ENCODE measurements at regions not wholly inside any gene's neighbourhood (a gene's known extent, or its start where the extent isn't known, plus 50 kb on each side); places are given as distances from the start of the nearest gene placed in this dataset.
A peak's percentile ranks its signal among the peaks of the same experiment; 100 is the strongest.

- H3K27me3 Mint-ChIP-seq (ENCODE audit: insufficient read depth, unreplicated experiment): no peaks in the 10 kb centered on the region
- H3K9me3 Mint-ChIP-seq (ENCODE audit: unreplicated experiment): peaks cover 10% of the 10 kb centered on the region
- intact Hi-C loops (cut with micrococcal nuclease): no loop called here
- CTCF ChIA-PET: interaction anchor here (0.7 kb wide), 1 partner anchor 11 kb away, joined by 3 read pairs; no protein-coding TSS in a partner anchor
- H3K27ac Mint-ChIP-seq (ENCODE audit: low read depth, unreplicated experiment): no peak overlapping the region
- H3K4me1 Mint-ChIP-seq (ENCODE audit: insufficient read depth, unreplicated experiment): peaks cover 7% of the 10 kb centered on the region
- POLR2A ChIA-PET: no interaction called here
- no peak for DNase-seq (ENCODE audit: unreplicated experiment)
- no TSS peak for BruUV-seq (replicated peaks)
- no peaks in the 10 kb centered on the region for H3K36me3 Mint-ChIP-seq (ENCODE audit: insufficient read depth, unreplicated experiment)
- TF ChIP-seq CTCF (IDR thresholded peaks at IDR 0.05; ENCODE audit: unreplicated experiment): no peak
- no peak overlapping the region for H3K4me3 Mint-ChIP-seq (ENCODE audit: unreplicated experiment)
Observed at GRCh38 chr16:51698647-51699046, 547.6 kb upstream of the SALL1 start.

GRCh38 chr16:51697454-51697853 lies 546.4 kb upstream of the SALL1 start:
- no peak for TF ChIP-seq CTCF (IDR thresholded peaks at IDR 0.05; ENCODE audit: unreplicated experiment)
- Mint-ChIP-seq H3K4me1 (ENCODE audit: insufficient read depth, unreplicated experiment) (peaks cover 7% of the 10 kb centered on the region), H3K27ac (ENCODE audit: low read depth, unreplicated experiment) (no peak overlapping the region), H3K36me3 (ENCODE audit: insufficient read depth, unreplicated experiment) (no peaks in the 10 kb centered on the region), H3K4me3 (ENCODE audit: unreplicated experiment) (no peak overlapping the region), H3K9me3 (ENCODE audit: unreplicated experiment) (peaks cover 11% of the 10 kb centered on the region), H3K27me3 (ENCODE audit: insufficient read depth, unreplicated experiment) (no peaks in the 10 kb centered on the region)
- BruUV-seq (replicated peaks): no TSS peak
- CTCF ChIA-PET: interaction anchor here (0.8 kb wide), 1 partner anchor 21 kb away, joined by 3 read pairs; no protein-coding TSS in a partner anchor
- peak; percentile 10 for DNase-seq (ENCODE audit: unreplicated experiment)
- POLR2A ChIA-PET: no interaction called here
- intact Hi-C loops (cut with micrococcal nuclease): no loop called here

- Mint-ChIP-seq H3K4me1 (ENCODE audit: insufficient read depth, unreplicated experiment) (peaks cover 7% of the 10 kb centered on the region), H3K9me3 (ENCODE audit: unreplicated experiment) (peaks cover 11% of the 10 kb centered on the region), H3K36me3 (ENCODE audit: insufficient read depth, unreplicated experiment) (no peaks in the 10 kb centered on the region), H3K27ac (ENCODE audit: low read depth, unreplicated experiment) (no peak overlapping the region), H3K4me3 (ENCODE audit: unreplicated experiment) (no peak overlapping the region), H3K27me3 (ENCODE audit: insufficient read depth, unreplicated experiment) (no peaks in the 10 kb centered on the region)
- intact Hi-C loops (cut with micrococcal nuclease): no loop called here
- DNase-seq (ENCODE audit: unreplicated experiment): no peak
- ChIA-PET CTCF (no interaction called here), POLR2A (no interaction called here)
- TF ChIP-seq CTCF (IDR thresholded peaks at IDR 0.05; ENCODE audit: unreplicated experiment): no peak
- BruUV-seq (replicated peaks): no TSS peak
Observed at GRCh38 chr16:51696376-51696775, 545.3 kb upstream of the SALL1 start.

GRCh38 chr16:51691109-51691508 lies 540.0 kb upstream of the SALL1 start:
- TF ChIP-seq CTCF (IDR thresholded peaks at IDR 0.05; ENCODE audit: unreplicated experiment): no peak
- peaks cover 5% of the 10 kb centered on the region for H3K4me1 Mint-ChIP-seq (ENCODE audit: insufficient read depth, unreplicated experiment)
- no peak overlapping the region for H3K27ac Mint-ChIP-seq (ENCODE audit: low read depth, unreplicated experiment)
- no peaks in the 10 kb centered on the region for H3K27me3 Mint-ChIP-seq (ENCODE audit: insufficient read depth, unreplicated experiment)
- CTCF ChIA-PET: no interaction called here
- POLR2A ChIA-PET: no interaction called here
- H3K36me3 Mint-ChIP-seq (ENCODE audit: insufficient read depth, unreplicated experiment): peaks cover 4% of the 10 kb centered on the region
- H3K9me3 Mint-ChIP-seq (ENCODE audit: unreplicated experiment): peaks cover 19% of the 10 kb centered on the region
- DNase-seq (ENCODE audit: unreplicated experiment): no peak
- BruUV-seq (replicated peaks): no TSS peak
- H3K4me3 Mint-ChIP-seq (ENCODE audit: unreplicated experiment): no peak overlapping the region
- intact Hi-C loops (cut with micrococcal nuclease): no loop called here
